GM10248 (cell line): ENCODE measurements at regions not wholly inside any gene's neighbourhood (a gene's known extent, or its start where the extent isn't known, plus 50 kb on each side); places are given as distances from the start of the nearest gene placed in this dataset.
"Not testable (repeated sequence)": the region's sequence is repeated elsewhere in the genome, so short reads cannot be mapped to it uniquely, and the experiment has no call there.

Experiments
- CTCF ChIA-PET: fragments of 300-600 bp; sonication (Branson Sonifier 250); formaldehyde crosslinking; extraction: SDS; loops from one replicate; lab custom pipeline; 2021; ENCODE audit warnings: antibody characterized with exemption; lab: Yijun Ruan, JAX
- POLR2A ChIA-PET: fragments of 350-650 bp; sonication (Branson Sonifier 250); formaldehyde crosslinking; extraction: SDS; loops from one replicate; lab custom pipeline; 2020; ENCODE audit warnings: antibody characterized with exemption; lab: Yijun Ruan, JAX
- DNase-seq: peaks from one replicate; pipeline ENCODE4 v3.0.0; 2012; ENCODE audit errors: extremely low spot score
- CTCF ChIP-seq: IDR thresholded peaks from 2 replicates; pipeline ENCODE4 v1.5.1; 2012; ENCODE audit warnings: mild to moderate bottlenecking, low read depth; ENCODE audit errors: extremely low read depth, missing control alignments, control extremely low read depth

DNA sequence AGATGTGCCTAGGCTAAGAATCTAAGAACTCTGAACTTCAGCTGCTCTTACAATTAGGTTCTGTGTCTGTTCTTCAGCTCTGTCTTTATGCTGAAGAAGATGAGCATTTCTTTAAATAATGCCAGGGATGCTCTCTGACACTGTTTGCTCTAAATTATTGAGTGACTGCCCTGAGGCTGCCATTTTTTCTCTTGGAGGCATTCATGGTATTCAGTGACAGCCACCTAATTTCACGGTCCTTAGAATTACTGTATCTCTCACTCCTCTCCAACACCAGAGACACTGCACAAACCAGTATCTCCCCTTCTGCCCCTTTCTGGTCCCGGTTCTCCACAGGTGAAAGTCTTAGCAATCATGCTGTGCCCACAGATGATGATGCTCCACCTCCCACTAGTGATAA is 123.6 kb upstream of the MPHOSPH6 start:
- ChIA-PET POLR2A (no interaction called here), CTCF (no interaction called here)
- no peak for TF ChIP-seq CTCF

DNA sequence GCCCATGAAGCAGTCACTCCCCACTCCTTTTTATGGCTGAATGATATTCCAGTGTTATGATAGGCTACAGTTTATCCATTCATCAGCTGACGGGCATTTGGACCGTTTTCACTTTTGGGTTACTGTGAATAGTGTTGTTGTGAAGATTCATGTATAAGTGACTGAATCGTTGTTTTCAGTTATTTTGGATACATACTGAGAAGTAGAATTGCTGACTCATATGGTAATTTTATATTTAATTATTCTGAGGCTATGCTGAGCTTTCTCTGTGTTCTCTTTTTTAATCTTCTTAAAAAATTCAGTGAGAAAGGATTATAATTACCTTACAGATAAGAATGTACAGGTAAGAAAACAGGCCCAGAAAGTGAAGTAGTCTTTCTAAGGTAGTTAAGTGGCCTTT is 117.9 kb upstream of the MPHOSPH6 start:
- TF ChIP-seq CTCF: no peak
- CTCF ChIA-PET: interaction anchor here (1.0 to 1.1 kb wide), 2 partner anchors 16 to 26 kb away, joined by 3 read pairs; no protein-coding TSS in a partner anchor
- no peak for DNase-seq
- POLR2A ChIA-PET: no interaction called here

More for the DNA sequence above, 123.6 kb upstream of the MPHOSPH6 start:
- DNase-seq: no peak

DNA sequence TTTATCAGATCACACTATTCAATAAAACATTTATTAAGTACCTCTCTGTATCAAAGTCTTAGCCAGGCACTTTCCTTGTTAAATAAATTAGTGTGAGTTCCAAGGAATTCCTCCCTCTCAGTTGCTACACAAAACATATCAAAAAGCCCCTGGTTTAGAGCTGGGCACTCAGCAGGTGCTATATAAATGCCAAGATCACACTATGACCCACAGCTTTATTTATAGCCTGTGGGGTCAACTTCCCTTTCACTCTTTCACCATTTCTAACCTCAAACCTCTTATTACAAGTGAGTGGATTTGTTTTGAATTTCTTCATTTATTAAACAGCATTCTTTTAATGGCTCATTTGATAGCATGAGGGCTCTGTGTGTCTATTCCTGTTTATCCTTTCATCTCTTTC is 112.6 kb upstream of the MPHOSPH6 start:
- DNase-seq: no peak
- POLR2A ChIA-PET: no interaction called here

GRCh38 chr16:82281544-82281943 is 111.5 kb upstream of the MPHOSPH6 start:
- no peak for DNase-seq
- ChIA-PET POLR2A (no interaction called here), CTCF (interaction anchor here (1.0 to 3.5 kb wide), 4 partner anchors 9 to 63 kb away, joined by 3 to 19 read pairs (median 4); no protein-coding TSS in a partner anchor)
- TF ChIP-seq CTCF: no peak

More for the DNA sequence above, 112.6 kb upstream of the MPHOSPH6 start:
- CTCF ChIA-PET: no interaction called here
- no peak for TF ChIP-seq CTCF

GRCh38 chr16:82280867-82281266 is 110.8 kb upstream of the MPHOSPH6 start:
- TF ChIP-seq CTCF: no peak
- POLR2A ChIA-PET: no interaction called here
- no peak for DNase-seq
- CTCF ChIA-PET: interaction anchor here (1.0 to 3.5 kb wide), 5 partner anchors 8 to 63 kb away, joined by 3 to 19 read pairs (median 3); no protein-coding TSS in a partner anchor

- DNase-seq, POLR2A ChIA-PET: not testable (repeated sequence)
- CTCF ChIA-PET: interaction anchor here (4.1 kb wide), 1 partner anchor 12 kb away, joined by 53 read pairs; no protein-coding TSS in a partner anchor
These were observed 105.3 kb upstream of the MPHOSPH6 start for GRCh38 chr16:82275349-82275748.

- POLR2A ChIA-PET: no interaction called here
- no peak for DNase-seq
- TF ChIP-seq CTCF: no peak
- CTCF ChIA-PET: interaction anchor here (1.2 to 4.1 kb wide), 3 partner anchors 8 to 12 kb away, joined by 3 to 53 read pairs (median 5); no protein-coding TSS in a partner anchor
These were observed 101.6 kb upstream of the MPHOSPH6 start for GRCh38 chr16:82271636-82272035.

GRCh38 chr16:82267675-82268074 is 97.7 kb upstream of the MPHOSPH6 start:
- POLR2A ChIA-PET, DNase-seq: not testable (repeated sequence)
- CTCF ChIA-PET: interaction anchor here (0.6 to 1.4 kb wide), 2 partner anchors 33 to 37 kb away, joined by 4 to 5 read pairs; no protein-coding TSS in a partner anchor
